GM18870 (cell line): ENCODE measurements at regions not wholly inside any gene's neighbourhood (a gene's known extent, or its start where the extent isn't known, plus 50 kb on each side); places are given as distances from the start of the nearest gene placed in this dataset.
"Not testable (repeated sequence)": the region's sequence is repeated elsewhere in the genome, so short reads cannot be mapped to it uniquely, and the experiment has no call there.

ENCODE experiments used
- ATAC-seq: cut with Tn5 transposase; IDR thresholded peaks from one replicate; pipeline ENCODE4 v1.9.1; 2021; ENCODE audit warnings: moderate library complexity; ENCODE audit not compliant: unreplicated experiment

GRCh38 chr14:71618047-71618446 is 314.2 kb upstream of the RGS6 start:
- ATAC-seq: no peak

GRCh38 chr14:71618716-71619115 is 313.5 kb upstream of the RGS6 start:
- no peak for ATAC-seq

GRCh38 chr14:71619472-71619871 is 312.8 kb upstream of the RGS6 start:
- no peak for ATAC-seq

- ATAC-seq: no peak
Measured at GRCh38 chr14:71620401-71620800, 311.8 kb upstream of the RGS6 start.

GRCh38 chr14:71621276-71621675 is 311.0 kb upstream of the RGS6 start:
- no peak for ATAC-seq

- no peak for ATAC-seq
Measured at GRCh38 chr14:71621980-71622605, 310.1 kb upstream of the RGS6 start.

- no peak for ATAC-seq
Measured at GRCh38 chr14:71623939-71624338, 308.3 kb upstream of the RGS6 start.

GRCh38 chr14:71625175-71625574 is 307.1 kb upstream of the RGS6 start:
- no peak for ATAC-seq

- ATAC-seq: no peak
Measured at GRCh38 chr14:71625891-71626701, 306.1 kb upstream of the RGS6 start.

- ATAC-seq: no peak
Measured at GRCh38 chr14:71628433-71628832, 303.8 kb upstream of the RGS6 start.

GRCh38 chr14:71629250-71629649 is 303.0 kb upstream of the RGS6 start:
- no peak for ATAC-seq

GRCh38 chr14:71629765-71630492 is 302.3 kb upstream of the RGS6 start:
- ATAC-seq: no peak

GRCh38 chr14:71631030-71631429 is 301.2 kb upstream of the RGS6 start:
- not testable (repeated sequence) for ATAC-seq

- no peak for ATAC-seq
Measured at GRCh38 chr14:71632440-71632946, 299.7 kb upstream of the RGS6 start.

- ATAC-seq: no peak
Measured at GRCh38 chr14:71636076-71636475, 296.2 kb upstream of the RGS6 start.

- ATAC-seq: no peak
Measured at GRCh38 chr14:71636820-71637471, 295.3 kb upstream of the RGS6 start.

GRCh38 chr14:71638523-71639196 is 293.6 kb upstream of the RGS6 start:
- ATAC-seq: no peak

GRCh38 chr14:71642715-71643114 is 289.5 kb upstream of the RGS6 start:
- no peak for ATAC-seq

GRCh38 chr14:71645656-71646055 is 286.6 kb upstream of the RGS6 start:
- ATAC-seq: no peak

GRCh38 chr14:71646518-71646917 is 285.7 kb upstream of the RGS6 start:
- ATAC-seq: no peak
